ENCODE measurements at regions not wholly inside any gene's neighbourhood (a gene's known extent, or its start where the extent isn't known, plus 50 kb on each side); places are given as distances from the start of the nearest gene placed in this dataset.

DNA sequence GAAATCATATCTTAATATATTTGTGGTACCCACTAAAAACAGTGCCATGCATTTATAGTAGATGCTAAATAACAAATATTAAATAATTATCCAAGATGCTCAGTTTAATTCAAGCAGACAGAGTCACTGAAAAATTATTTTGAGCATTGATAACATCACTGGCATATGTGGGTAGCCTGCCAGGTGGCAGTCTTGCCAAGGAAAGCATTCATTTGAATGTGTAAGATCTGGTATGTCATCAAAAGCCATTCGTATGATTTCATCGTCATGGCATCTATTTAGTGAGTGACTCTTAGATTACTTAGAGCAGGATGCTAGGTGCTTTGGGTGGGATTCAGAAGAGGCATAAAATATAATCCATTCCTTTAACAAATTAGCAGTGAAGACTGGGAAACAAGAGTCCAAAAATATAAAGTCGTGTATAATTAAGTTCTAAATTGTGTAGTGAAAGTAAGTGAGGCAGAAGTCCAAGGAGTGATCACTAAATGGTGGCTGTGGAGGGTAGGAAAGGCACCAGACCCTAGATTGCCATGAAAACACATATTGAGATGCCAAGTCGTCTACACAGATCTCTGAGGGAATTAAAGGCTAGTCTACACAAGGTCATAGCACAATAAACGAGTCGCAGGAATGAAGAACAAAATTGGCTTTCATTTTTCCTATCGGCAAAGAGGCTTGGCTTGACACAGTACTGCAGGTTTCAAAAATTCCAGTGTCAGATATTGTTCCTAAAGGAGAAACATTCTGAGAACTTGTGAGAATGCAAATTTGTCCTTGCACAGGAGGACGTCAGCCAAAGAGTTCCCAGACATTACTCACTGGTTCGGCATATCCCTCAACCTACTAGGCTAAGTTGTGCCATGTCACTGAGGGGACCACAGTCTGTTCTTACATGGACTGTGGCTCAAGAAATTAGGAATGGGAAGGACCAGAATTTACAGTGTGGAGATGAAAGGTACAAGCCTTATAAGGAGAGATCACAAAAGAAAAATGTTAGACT lies 130.8 kb downstream of the LYPLAL1 start:
- H3K27ac ChIP-seq (ENCODE audit: low read depth in 1 of 2, low read length in 2 of 2): no peak overlapping the region
- H3K9me3 Mint-ChIP-seq: peaks cover 5% of the 10 kb centered on the region
- H3K27me3 Mint-ChIP-seq: no peaks in the 10 kb centered on the region
- peaks cover 4% of the 10 kb centered on the region for H3K36me3 Mint-ChIP-seq (ENCODE audit: low read depth)
- H3K27me3 ChIP-seq (ENCODE audit: control insufficient read depth in 1 of 2, insufficient read depth in 2 of 2, low read length in 2 of 2): no peaks in the 10 kb centered on the region
- POLR2A ChIA-PET: no interaction called here
- peaks cover 0 to 7% of the 10 kb centered on the region in 2 experiments for H3K9me3 ChIP-seq (ENCODE audit: control insufficient read depth in 1 of 2, insufficient read depth in 1 of 2, low read length in 2 of 2)
- ATAC-seq (ENCODE audit: poor library complexity) (no peak), DNase-seq (no peak)
- no peak overlapping the region for H3K27ac Mint-ChIP-seq
- CTCF ChIA-PET: no interaction called here
- no peaks in the 10 kb centered on the region for H3K36me3 ChIP-seq (ENCODE audit: insufficient read depth, low read length)
- H3K4me1 ChIP-seq (ENCODE audit: insufficient read depth, low read length): no peaks in the 10 kb centered on the region
- TF ChIP-seq, protein P1, sequence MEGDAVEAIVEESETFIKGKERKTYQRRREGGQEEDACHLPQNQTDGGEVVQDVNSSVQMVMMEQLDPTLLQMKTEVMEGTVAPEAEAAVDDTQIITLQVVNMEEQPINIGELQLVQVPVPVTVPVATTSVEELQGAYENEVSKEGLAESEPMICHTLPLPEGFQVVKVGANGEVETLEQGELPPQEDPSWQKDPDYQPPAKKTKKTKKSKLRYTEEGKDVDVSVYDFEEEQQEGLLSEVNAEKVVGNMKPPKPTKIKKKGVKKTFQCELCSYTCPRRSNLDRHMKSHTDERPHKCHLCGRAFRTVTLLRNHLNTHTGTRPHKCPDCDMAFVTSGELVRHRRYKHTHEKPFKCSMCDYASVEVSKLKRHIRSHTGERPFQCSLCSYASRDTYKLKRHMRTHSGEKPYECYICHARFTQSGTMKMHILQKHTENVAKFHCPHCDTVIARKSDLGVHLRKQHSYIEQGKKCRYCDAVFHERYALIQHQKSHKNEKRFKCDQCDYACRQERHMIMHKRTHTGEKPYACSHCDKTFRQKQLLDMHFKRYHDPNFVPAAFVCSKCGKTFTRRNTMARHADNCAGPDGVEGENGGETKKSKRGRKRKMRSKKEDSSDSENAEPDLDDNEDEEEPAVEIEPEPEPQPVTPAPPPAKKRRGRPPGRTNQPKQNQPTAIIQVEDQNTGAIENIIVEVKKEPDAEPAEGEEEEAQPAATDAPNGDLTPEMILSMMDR (IDR thresholded peaks at IDR 0.05): no peak
- H3K4me3 ChIP-seq (ENCODE audit: low read length): no peak overlapping the region
- H3K4me3 Mint-ChIP-seq: no peak overlapping the region
- intact Hi-C loops (cut with DNase I, micrococcal nuclease): no loop called here
- no peaks in the 10 kb centered on the region for H3K4me1 Mint-ChIP-seq (ENCODE audit: low read depth)

- H3K4me1 ChIP-seq (ENCODE audit: insufficient read depth, low read length): no peaks in the 10 kb centered on the region
- peaks cover 2% of the 10 kb centered on the region for H3K9me3 Mint-ChIP-seq
- ATAC-seq (ENCODE audit: poor library complexity) (no peak), DNase-seq (no peak)
- CTCF ChIA-PET: no interaction called here
- intact Hi-C loops (cut with DNase I, micrococcal nuclease): no loop called here
- H3K9me3 ChIP-seq (ENCODE audit: control insufficient read depth in 1 of 2, insufficient read depth in 1 of 2, low read length in 2 of 2): no peaks in the 10 kb centered on the region
- H3K36me3 Mint-ChIP-seq (ENCODE audit: low read depth): no peaks in the 10 kb centered on the region
- H3K4me1 Mint-ChIP-seq (ENCODE audit: low read depth): no peaks in the 10 kb centered on the region
- no peak overlapping the region for H3K4me3 Mint-ChIP-seq
- no peak overlapping the region for H3K27ac ChIP-seq (ENCODE audit: low read depth in 1 of 2, low read length in 2 of 2)
- TF ChIP-seq, protein P1 (IDR thresholded peaks at IDR 0.05): no peak
- H3K4me3 ChIP-seq (ENCODE audit: low read length): no peak overlapping the region
- no peaks in the 10 kb centered on the region for H3K27me3 Mint-ChIP-seq
- no peaks in the 10 kb centered on the region for H3K27me3 ChIP-seq (ENCODE audit: control insufficient read depth in 1 of 2, insufficient read depth in 2 of 2, low read length in 2 of 2)
- POLR2A ChIA-PET: no interaction called here
- H3K36me3 ChIP-seq (ENCODE audit: insufficient read depth, low read length): no peaks in the 10 kb centered on the region
- no peak overlapping the region for H3K27ac Mint-ChIP-seq
These were observed 129.0 kb downstream of the LYPLAL1 start for GRCh38 chr1:219302697-219303096.

- no peaks in the 10 kb centered on the region for H3K27me3 Mint-ChIP-seq
These were observed 125.7 kb downstream of the LYPLAL1 start for GRCh38 chr1:219299420-219299819.

More at GRCh38 chr1:219299420-219299819, 125.7 kb downstream of the LYPLAL1 start:
- no peak for ATAC-seq (ENCODE audit: poor library complexity)
- H3K36me3 ChIP-seq (ENCODE audit: insufficient read depth, low read length): no peaks in the 10 kb centered on the region
- H3K4me1 ChIP-seq (ENCODE audit: insufficient read depth, low read length): no peaks in the 10 kb centered on the region
- TF ChIP-seq, protein P1 (IDR thresholded peaks at IDR 0.05): no peak
- no peak overlapping the region for H3K27ac ChIP-seq (ENCODE audit: low read depth in 1 of 2, low read length in 2 of 2)
- ChIA-PET POLR2A (no interaction called here), CTCF (no interaction called here)
- intact Hi-C loops (cut with DNase I, micrococcal nuclease): no loop called here
- H3K4me3 ChIP-seq (ENCODE audit: low read length): no peak overlapping the region
- no peaks in the 10 kb centered on the region for H3K9me3 Mint-ChIP-seq
- no peaks in the 10 kb centered on the region for H3K36me3 Mint-ChIP-seq (ENCODE audit: low read depth)
- no peak overlapping the region for H3K27ac Mint-ChIP-seq
- no peaks in the 10 kb centered on the region for H3K9me3 ChIP-seq (ENCODE audit: control insufficient read depth in 1 of 2, insufficient read depth in 1 of 2, low read length in 2 of 2)
- DNase-seq: no peak
- H3K4me1 Mint-ChIP-seq (ENCODE audit: low read depth): no peaks in the 10 kb centered on the region
- H3K27me3 ChIP-seq (ENCODE audit: control insufficient read depth in 1 of 2, insufficient read depth in 2 of 2, low read length in 2 of 2): no peaks in the 10 kb centered on the region
- no peak overlapping the region for H3K4me3 Mint-ChIP-seq
